22Rv1 (cell line): ENCODE measurements at regions not wholly inside any gene's neighbourhood (a gene's known extent, or its start where the extent isn't known, plus 50 kb on each side); places are given as distances from the start of the nearest gene placed in this dataset.

ENCODE experiments used
- H3K27ac ChIP-seq: fragments of 450-650 bp; 2 replicates; pipeline ENCODE4 v1.5.1; 2017
- ZFX ChIP-seq: fragments of 450-650 bp; IDR thresholded peaks from 2 replicates; pipeline ENCODE4 v1.6.1; 2017; ENCODE audit warnings: antibody characterized with exemption, borderline replicate concordance
- TF ChIP-seq, protein P1 (sequence below): fragments of 450-650 bp; IDR thresholded peaks from 2 replicates; pipeline ENCODE4 v1.5.1; 2017; ENCODE audit warnings: mild to moderate bottlenecking

DNA sequence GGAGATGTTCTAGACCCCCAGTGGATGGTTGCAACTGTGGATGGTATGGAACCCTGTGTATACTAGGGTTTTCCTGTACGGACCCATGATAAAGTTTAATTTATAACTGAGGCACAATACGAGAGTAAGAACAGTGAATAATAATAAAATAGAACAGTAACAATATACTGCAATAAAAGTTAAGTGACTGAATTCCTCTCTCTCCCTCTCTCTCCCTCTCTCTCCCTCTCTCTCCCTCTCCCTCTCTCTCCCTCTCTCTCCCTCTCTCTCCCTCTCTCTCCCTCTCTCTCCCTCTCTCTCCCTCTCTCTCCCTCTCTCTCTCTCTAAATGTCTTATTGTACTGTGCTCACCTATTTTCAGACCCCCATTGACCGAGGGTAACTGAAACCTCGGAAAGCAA is 291.0 kb downstream of the IRF8 start:
- H3K27ac ChIP-seq, result no peak overlapping the region

DNA sequence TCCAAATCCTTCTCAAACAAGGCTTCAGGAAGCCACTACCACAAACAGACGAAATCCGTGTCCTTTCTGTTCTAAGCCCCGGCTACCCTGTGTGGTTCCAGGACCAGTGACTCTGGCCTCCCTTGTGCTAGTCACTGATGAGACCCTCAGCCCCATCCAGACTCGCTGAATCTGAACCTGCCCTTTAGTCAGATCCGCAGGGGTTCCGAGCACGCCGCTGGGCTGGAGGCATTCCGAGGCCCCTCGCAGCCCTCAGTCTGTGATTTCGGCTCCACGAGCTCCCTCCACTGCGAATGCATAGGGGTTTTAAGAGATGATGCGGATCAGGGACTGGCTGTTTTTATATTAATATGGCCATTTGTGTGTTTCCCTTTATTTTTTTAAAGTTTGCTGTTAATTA is 292.7 kb downstream of the IRF8 start:
- no peak for TF ChIP-seq ZFX
- no peak overlapping the region for H3K27ac ChIP-seq

More for the DNA sequence above, 291.0 kb downstream of the IRF8 start:
- no peak for TF ChIP-seq ZFX
- TF ChIP-seq, protein P1, sequence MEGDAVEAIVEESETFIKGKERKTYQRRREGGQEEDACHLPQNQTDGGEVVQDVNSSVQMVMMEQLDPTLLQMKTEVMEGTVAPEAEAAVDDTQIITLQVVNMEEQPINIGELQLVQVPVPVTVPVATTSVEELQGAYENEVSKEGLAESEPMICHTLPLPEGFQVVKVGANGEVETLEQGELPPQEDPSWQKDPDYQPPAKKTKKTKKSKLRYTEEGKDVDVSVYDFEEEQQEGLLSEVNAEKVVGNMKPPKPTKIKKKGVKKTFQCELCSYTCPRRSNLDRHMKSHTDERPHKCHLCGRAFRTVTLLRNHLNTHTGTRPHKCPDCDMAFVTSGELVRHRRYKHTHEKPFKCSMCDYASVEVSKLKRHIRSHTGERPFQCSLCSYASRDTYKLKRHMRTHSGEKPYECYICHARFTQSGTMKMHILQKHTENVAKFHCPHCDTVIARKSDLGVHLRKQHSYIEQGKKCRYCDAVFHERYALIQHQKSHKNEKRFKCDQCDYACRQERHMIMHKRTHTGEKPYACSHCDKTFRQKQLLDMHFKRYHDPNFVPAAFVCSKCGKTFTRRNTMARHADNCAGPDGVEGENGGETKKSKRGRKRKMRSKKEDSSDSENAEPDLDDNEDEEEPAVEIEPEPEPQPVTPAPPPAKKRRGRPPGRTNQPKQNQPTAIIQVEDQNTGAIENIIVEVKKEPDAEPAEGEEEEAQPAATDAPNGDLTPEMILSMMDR, result no peak

DNA sequence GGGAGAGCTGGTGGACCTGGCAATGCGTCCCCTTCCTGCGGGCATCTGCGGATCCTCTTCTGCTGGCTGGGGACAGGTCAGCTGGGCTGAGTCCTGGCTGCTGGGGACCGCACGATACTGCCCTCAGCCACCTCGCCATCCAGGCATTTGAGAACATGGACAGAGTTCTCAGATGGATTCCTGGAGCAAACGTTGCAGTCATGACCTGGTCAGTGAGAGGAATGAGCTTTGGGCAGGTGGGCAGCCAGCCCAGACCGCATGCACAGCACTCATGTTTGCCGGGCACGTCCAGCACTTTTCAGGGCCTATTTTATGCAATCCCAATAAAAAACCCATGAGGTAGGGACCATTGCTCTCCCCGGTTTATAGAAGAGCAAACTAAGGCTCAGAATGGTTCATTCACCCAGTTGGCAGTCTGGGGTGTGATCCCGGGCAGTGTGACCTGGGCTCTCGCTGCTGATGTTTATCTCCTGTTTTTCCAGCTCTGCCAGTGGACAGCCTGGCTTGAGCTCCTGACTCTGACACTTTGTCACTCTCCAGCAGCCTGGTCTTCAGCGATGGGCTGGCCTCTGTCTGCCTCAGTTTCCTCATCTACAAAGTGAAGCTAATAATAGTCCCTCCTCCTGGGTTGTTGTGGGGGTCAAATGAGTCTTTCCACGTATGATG is 294.7 kb downstream of the IRF8 start:
- TF ChIP-seq, protein P1, result no peak
- no peak overlapping the region for H3K27ac ChIP-seq

DNA sequence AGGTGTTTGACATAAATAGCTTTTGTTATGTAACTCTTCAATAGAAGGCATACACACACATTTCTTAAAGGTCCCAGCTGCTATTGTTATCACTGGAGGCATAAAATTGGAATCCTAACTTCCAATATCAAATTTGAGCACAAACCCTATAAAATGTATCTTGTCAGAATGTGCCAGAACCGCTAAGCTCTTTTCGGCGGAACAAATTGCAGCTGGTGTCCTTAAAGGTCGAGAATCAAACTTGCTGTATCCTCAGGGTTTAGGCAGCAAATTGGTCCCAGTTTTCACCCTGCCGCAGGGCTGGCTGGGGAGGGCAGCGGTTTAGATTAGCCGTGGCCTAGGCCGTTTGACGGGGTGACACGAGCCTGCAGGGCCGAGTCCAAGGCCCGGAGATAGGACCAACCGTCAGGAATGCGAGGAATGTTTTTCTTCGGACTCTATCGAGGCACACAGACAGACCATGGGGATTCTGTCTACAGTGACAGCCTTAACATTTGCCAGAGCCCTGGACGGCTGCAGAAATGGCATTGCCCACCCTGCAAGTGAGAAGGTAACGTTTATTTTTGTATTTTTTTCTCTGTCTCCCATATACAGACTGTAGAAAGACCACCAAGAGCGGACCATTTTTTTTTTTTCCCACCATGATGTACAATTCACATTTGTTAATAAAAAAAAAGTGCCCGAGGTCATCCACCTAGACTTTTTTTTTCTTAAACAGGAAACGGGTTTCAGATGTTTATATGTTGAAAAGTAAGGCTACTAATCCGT is 297.1 kb downstream of the IRF8 start:
- no peak for TF ChIP-seq ZFX
- TF ChIP-seq, protein P1, result no peak
- H3K27ac ChIP-seq, result no peak overlapping the region

DNA sequence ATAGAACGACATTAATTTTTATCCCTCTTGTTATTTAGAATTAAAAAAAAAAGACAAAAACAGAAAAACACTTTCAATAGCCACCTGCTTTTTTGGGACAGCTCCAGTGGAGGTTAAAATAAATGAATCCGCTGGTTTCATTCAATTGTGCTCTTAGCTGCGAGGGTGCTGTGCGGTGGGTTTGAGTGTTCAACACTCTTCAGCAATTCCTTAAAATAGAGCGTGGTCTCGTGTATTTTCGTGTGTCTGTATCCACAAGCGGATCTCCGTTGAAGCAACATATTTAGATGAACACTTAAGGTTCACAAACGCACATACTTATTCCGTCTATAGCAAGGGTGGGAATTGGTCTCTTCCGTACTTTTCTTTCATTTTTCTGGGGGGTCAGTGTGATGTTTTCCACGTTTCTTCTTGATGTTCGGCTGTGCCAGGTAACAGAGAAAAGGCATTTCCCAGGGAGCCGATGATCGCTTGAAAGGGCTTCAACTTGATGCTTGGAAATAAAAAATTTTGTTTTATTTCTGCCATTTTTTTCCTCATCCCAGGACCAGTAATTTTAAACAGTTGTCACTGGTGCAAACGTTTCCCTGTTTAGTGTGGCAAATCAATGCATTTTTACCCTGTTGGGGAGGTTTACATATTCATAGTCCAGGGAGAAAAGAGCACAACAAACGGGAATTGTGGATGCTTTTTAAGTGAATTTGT is 297.9 kb downstream of the IRF8 start:
- no peak overlapping the region for H3K27ac ChIP-seq
- no peak for TF ChIP-seq ZFX
- TF ChIP-seq, protein P1, result no peak

DNA sequence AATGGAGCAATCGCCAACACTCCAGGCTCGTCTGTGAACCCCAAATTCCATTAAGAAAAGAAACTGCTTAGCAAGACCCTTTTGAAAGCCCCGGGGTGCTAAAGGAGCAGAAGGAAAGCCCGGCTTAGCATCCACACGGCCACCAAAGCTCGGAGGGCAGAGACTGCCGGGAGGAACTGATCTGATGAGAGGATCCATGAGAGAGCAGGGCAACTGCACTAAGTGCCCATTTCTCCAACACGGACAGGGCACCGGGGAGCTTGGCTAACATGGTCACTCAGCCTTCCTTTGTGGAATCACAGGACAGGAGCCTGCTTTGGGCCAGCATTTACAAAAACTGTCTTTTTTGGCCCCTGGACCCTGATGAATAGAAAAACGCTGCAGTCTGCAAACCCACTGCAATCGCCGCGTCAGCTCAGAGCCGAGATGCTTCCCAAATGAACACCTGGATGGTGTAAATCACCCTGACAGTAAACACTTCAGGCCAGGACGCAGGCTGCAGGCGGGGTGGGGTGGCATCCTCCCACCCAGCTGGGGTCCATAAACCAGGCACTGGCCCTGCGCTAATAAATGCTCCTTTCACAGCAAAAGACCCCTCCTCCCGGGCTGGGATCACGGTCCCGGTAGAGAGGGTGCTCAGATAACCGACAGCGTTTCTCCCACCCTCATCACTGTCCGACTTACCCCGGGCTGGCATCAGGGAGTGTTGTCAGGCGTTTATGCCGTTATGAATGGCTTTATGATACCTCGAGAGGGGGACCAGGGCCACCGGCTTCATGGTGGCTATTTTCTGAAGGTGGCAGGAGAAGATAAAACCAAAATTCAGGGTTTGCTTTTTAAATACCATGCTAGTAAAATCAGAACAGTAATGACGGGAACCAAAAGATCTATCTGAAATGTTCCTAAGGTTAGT is 299.5 kb downstream of the IRF8 start:
- no peak overlapping the region for H3K27ac ChIP-seq
- TF ChIP-seq ZFX, result no peak
- TF ChIP-seq, protein P1, result no peak

DNA sequence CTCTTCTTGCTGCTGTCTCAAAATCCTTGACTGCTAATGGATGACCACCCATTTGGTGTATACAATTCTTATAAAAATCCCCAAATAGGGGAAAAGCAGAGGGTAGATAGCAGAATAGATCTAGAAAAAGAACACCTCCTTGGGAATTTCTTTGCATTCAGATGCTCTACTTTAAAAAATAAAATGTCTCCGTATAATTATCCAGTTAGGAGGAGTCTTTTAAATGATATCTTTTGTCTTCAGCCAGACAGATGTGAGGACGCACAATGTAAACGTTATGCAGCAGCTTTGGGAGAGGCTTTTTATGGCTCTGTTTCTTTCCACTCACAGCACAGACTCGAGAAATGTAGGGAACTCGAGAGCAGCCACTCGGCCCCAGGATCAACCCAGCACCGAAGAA is 300.2 kb downstream of the IRF8 start:
- no peak for TF ChIP-seq ZFX
- TF ChIP-seq, protein P1, result no peak
- H3K27ac ChIP-seq, result no peak overlapping the region
